Panc1 (cell line): ENCODE measurements at regions not wholly inside any gene's neighbourhood (a gene's known extent, or its start where the extent isn't known, plus 50 kb on each side); places are given as distances from the start of the nearest gene placed in this dataset.

Source experiments
- ATAC-seq: fragments of 200-7000 bp; cut with Tn5 transposase; 2 replicates; pipeline ENCODE4 v1.9.1; 2020; ENCODE audit warnings: mild to moderate bottlenecking, moderate library complexity
- BruUV-seq: library from RNA; stranded (reverse); fragments of 400-500 nt; replicated peaks from 2 replicates; lab custom pipeline; 2021; lab: Mats Ljungman, UMichigan
- CTCF ChIA-PET: fragments of 300-600 bp; sonication (Branson Sonifier 250); formaldehyde crosslinking; loops from one replicate; lab custom pipeline; 2022; ENCODE audit warnings: antibody characterized with exemption; lab: Charles Lee
- POLR2A ChIA-PET: fragments of 300-600 bp; sonication (Branson Sonifier 250); formaldehyde crosslinking; loops from one replicate; lab custom pipeline; 2022; ENCODE audit warnings: antibody characterized with exemption; lab: Charles Lee
- DNase-seq: peaks from one replicate; pipeline ENCODE4 v3.0.0-alpha.2; 2010; ENCODE audit warnings: low read depth, low spot score
- H3K27ac ChIP-seq: 2 replicates; pipeline ENCODE4 v1.5.1; 2011; ENCODE audit warnings: mild to moderate bottlenecking, low read length, inconsistent platforms
- H3K27me3 ChIP-seq: fragments of 200-500 bp; sonication (Bioruptor generic); 2 replicates; pipeline ENCODE4 v1.6.0; 2014; ENCODE audit warnings: low read length, inconsistent platforms; ENCODE audit not compliant: control insufficient read depth, insufficient read depth
- H3K36me3 ChIP-seq: fragments of 200-500 bp; sonication (Bioruptor generic); 2 replicates; pipeline ENCODE4 v1.5.1; 2014; ENCODE audit warnings: inconsistent platforms, mild to moderate bottlenecking, low read length, moderate library complexity; ENCODE audit not compliant: control insufficient read depth, insufficient read depth
- H3K4me1 ChIP-seq: 2 replicates; pipeline ENCODE4 v1.5.1; 2011; ENCODE audit warnings: inconsistent platforms, mild to moderate bottlenecking, low read length, moderate library complexity; ENCODE audit not compliant: control insufficient read depth, insufficient read depth
- H3K4me3 ChIP-seq, 2 experiments: 2 replicates each; pipeline ENCODE4 v1.5.1; 2011 to 2012; ENCODE audit warnings: low read depth in 2 of 2, low read length in 2 of 2, mild to moderate bottlenecking in 2 of 2, inconsistent platforms in 1 of 2, moderate library complexity in 1 of 2
- H3K9me3 ChIP-seq: fragments of 200-500 bp; sonication (Bioruptor generic); 2 replicates; pipeline ENCODE4 v1.5.1; 2014; ENCODE audit warnings: low read depth, mild to moderate bottlenecking, inconsistent platforms, low read length, moderate library complexity; ENCODE audit not compliant: control insufficient read depth, insufficient read depth
- CTCF ChIP-seq: fragments of 450-650 bp; IDR thresholded peaks from 2 replicates; pipeline ENCODE4 v1.5.1; 2017; ENCODE audit warnings: mild to moderate bottlenecking
- POLR2AphosphoS5 ChIP-seq: IDR thresholded peaks from 2 replicates; pipeline ENCODE4 v1.6.1; 2012; ENCODE audit warnings: mild to moderate bottlenecking, low read depth, low read length, moderate library complexity
- REST ChIP-seq, 2 experiments: IDR thresholded peaks; 2 replicates each; pipeline ENCODE4 v1.6.1; 2011 to 2012; ENCODE audit warnings: low read depth in 2 of 2, control low read depth in 1 of 2, low read length in 1 of 2, mild to moderate bottlenecking in 1 of 2, moderate library complexity in 1 of 2; ENCODE audit not compliant: insufficient read depth in 1 of 2
- SIN3A ChIP-seq: IDR thresholded peaks from 2 replicates; pipeline ENCODE4 v1.6.1; 2012; ENCODE audit warnings: low read depth, mild to moderate bottlenecking, low read length, moderate library complexity, borderline replicate concordance; ENCODE audit not compliant: insufficient read depth
- TCF7L2 ChIP-seq: IDR thresholded peaks from 2 replicates; pipeline ENCODE4 v1.6.1; 2011; ENCODE audit warnings: mild to moderate bottlenecking, low read depth, low read length, inconsistent platforms
- in situ Hi-C: cut with HindIII; loops from 2 replicates; pipeline ENCODE4 v1.10.0; 2016; ENCODE audit warnings: low sequenced_read_pairs, low pct_unique_long_range_greater_than_20kb
- intact Hi-C: fragments of 100-400 bp; cut with micrococcal nuclease; formaldehyde crosslinking; loops from one replicate; pipeline ENCODE4 v1.10.0; 2022; ENCODE audit not compliant: unreplicated experiment

- DNase-seq (no peak), ATAC-seq (no peak)
- Histone ChIP-seq H3K4me3 (no peak overlapping the region), H3K36me3 (no peaks in the 10 kb centered on the region), H3K4me1 (peaks cover 10% of the 10 kb centered on the region; the same call in 1 of the 2 replicates), H3K27ac (no peak overlapping the region), H3K9me3 (no peaks in the 10 kb centered on the region), H3K27me3 (no peaks in the 10 kb centered on the region)
- BruUV-seq: no TSS peak
- CTCF ChIA-PET: no interaction called here
- POLR2A ChIA-PET: no interaction called here
- no peak for TF ChIP-seq REST (IDR thresholded peaks at IDR 0.05; ENCODE audit: insufficient read depth in 1 of 2, low read depth in 2 of 2, low read length in 1 of 2)
- no peak for TF ChIP-seq TCF7L2
- TF ChIP-seq SIN3A: no peak
- no peak for TF ChIP-seq CTCF
- no peak for TF ChIP-seq POLR2AphosphoS5
- in situ Hi-C loops (no loop called here), intact Hi-C loops (no loop called here)
Measured at GRCh38 chr10:29709484-29710002, 74.8 kb upstream of the SVIL start.

GRCh38 chr10:29703271-29703670 lies 68.5 kb upstream of the SVIL start:
- DNase-seq (no peak), ATAC-seq (no peak)
- H3K27ac ChIP-seq: 0 out of 2 replicates have a peak overlapping the region, but pooled peaks have one; percentile 29
- intact Hi-C loops: no loop called here
- no peak overlapping the region for H3K4me3 ChIP-seq
- ChIA-PET CTCF (interaction anchor here (1.5 kb wide), 1 partner anchor 9 kb away, joined by 4 read pairs; no protein-coding TSS in a partner anchor), POLR2A (no interaction called here)
- no peaks in the 10 kb centered on the region; the same call in 1 of the 2 replicates for H3K36me3 ChIP-seq
- H3K9me3 ChIP-seq: no peaks in the 10 kb centered on the region
- in situ Hi-C loops: no loop called here
- no TSS peak for BruUV-seq
- TF ChIP-seq CTCF (no peak), POLR2AphosphoS5 (no peak), REST (IDR thresholded peaks at IDR 0.05; ENCODE audit: insufficient read depth in 1 of 2, low read depth in 2 of 2, low read length in 1 of 2) (no peak), TCF7L2 (no peak), SIN3A (no peak)
- H3K4me1 ChIP-seq: peaks cover 17% of the 10 kb centered on the region
- H3K27me3 ChIP-seq: no peaks in the 10 kb centered on the region
